RPMI8226 (cell line): ENCODE measurements at regions not wholly inside any gene's neighbourhood (a gene's known extent, or its start where the extent isn't known, plus 50 kb on each side); places are given as distances from the start of the nearest gene placed in this dataset.

Experiments
- DNase-seq: peaks from one replicate; pipeline ENCODE4 v3.0.0-alpha.2; 2015

DNA sequence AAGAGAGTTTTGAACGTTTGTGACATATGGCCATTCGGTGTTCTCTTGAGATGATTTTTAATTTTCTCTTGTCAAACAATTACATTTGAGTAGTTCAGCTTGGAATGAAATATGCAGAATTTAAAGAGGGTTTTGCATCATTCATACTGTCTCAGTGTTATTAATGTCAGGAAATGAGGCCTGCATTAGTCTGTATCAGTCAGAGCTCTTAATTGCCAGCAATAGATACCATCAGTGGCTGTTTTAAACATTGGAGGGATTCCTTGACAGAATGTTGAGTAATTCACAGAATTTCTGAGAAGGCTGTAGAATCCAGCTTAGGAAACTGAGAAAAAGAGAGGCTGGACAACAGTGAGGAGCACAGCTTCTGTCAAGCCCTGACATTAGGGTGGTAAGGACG is 722.0 kb downstream of the NR2F2 start:
- no peak for DNase-seq

DNA sequence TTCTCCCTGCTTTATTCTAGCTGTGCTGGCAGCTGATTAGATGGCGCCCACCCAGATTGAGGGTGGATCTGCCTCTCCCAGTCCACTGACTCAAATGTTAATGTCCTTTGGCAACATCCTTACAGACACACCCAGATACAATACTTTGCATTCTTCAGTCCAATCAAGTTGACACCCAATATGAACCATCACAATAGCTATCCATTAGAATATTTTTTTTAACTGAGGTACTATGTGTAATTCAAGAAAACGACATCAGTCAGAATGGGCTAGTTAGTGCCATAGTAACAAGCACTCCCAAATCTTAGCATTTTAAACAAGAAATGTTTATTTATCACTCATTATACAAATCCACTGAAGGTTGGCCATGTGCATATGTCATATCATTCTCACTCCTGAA is 723.1 kb downstream of the NR2F2 start:
- DNase-seq, result no peak

DNA sequence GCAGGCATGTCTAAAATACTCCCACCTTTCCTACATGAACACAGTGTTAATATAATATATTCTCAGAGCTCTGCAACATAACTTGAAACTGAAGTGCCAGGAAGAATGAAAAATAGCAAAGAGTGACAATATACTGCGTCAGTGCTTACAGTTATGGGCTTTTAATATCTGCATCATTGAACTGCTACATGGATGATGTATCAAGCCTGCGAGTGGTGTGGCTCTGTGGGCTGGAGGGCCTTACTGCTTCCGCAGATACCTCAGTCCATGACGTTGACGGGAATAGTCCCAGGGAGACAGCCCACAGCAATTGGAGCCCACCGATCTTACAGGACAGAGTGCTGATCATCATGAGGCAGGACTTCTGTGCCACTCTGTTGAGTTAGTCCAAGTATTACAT is 727.0 kb downstream of the NR2F2 start:
- DNase-seq, result no peak

DNA sequence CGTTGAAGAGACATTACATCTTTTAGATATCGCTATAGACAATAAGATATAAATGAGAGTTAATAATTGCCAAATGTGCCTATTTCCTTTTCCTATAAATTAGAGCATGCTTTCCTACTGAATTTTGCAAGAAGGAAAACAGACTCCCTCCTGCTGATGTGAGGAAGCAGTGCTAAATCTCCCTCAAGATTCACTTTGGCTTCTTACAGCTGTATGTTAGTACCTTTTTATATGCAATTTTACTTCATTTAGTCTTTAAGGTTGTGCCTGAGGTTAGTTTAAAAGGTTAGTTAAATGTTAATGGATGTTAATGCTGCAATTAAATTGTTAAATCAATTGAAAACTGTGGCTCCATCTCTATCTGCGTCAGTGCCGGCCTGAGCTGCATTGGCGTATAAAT is 728.8 kb downstream of the NR2F2 start:
- DNase-seq, result no peak

DNA sequence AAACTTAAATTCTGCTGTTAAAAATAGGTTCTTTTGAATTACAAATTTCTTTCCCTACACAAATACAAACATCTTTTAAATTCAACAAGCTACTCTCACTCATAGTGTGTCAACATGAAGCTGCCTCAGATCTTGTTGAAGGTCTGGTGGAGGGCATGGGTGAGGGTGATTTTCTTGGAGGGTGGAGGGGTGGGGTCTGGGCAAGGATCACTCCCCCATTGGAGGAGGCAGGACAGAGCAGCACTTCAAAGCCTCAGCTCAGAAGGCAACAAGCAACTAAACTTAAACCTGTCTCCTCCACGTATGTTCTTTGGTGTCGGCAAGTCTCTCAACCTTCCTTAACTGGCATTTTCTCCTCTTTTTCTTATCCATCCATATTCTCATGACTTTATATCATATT is 730.9 kb downstream of the NR2F2 start:
- DNase-seq, result no peak

DNA sequence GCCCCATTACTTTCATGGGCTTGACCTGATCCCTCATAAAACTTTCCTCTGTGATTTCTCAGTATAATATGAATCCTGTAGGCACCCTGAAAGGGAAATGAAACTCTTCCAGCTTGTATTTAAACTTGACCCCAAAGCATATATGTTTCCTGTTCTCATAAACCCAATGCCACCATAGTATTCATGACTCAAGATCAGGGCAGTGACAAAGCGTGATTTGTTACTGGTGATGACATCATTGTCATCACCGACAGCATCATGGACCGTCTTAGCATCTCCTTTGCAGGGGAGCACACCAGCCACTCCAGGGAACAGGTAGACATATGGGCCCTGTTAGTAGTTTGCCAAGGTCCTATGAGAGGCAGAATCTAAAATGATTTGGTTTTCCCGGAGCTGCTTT is 741.2 kb downstream of the NR2F2 start:
- DNase-seq, result no peak

DNA sequence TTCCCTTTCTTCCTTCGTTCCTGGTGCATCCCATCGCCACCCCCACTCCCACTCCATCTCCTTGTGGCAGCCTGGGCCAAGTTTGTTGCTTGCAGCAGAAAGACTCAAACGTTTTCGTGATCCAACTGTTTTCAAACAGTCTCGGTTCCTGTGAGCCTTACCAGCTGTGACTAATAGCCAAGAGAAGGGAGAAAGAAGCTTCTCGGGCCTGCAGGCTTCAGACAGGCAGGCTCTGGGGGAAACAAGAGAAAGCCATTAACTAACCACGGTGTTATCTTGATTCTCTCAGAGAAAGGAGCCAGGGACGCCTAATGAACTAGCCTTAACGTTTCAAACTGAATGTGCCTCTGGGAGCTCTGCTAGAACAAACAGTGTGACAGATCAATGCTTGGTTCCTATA is 742.0 kb downstream of the NR2F2 start:
- no peak for DNase-seq

DNA sequence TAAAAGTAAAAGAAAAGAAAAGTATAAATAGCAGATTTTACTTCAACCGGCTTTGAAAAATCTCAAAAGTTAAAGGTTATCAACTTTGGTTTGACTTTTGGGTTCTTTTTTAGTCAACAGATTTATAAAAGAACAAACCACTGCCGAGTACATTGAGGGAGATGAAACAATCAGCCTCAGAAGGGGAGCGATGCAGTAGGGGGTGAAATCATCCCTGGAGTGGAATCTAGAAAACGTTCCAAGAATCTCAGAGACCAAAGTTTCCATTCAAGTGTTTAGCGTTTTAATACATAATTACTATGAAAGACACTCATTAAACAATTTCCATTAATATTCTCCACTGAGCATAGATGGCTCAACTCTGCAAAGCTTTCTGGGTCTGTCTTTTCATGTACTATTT is 745.5 kb downstream of the NR2F2 start:
- no peak for DNase-seq

DNA sequence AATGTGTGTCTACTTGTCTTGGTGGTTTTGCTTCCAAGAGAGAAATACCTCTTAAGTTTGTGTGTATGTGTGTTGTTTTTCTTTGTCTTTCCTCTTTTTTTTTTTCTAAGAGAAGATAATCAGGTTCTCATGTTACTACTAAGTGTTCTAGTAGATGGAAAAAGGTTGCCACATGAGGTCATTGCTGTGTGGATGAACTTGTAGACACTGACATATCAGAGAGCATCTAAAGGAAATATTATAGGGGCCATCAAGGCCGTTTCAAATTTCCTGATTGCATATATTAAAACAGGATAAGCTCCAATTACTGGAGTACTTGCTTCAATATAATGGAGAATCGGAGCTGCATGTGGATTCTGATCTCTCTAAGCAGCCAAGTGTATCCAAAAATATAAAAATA is 747.5 kb downstream of the NR2F2 start:
- DNase-seq, result no peak

DNA sequence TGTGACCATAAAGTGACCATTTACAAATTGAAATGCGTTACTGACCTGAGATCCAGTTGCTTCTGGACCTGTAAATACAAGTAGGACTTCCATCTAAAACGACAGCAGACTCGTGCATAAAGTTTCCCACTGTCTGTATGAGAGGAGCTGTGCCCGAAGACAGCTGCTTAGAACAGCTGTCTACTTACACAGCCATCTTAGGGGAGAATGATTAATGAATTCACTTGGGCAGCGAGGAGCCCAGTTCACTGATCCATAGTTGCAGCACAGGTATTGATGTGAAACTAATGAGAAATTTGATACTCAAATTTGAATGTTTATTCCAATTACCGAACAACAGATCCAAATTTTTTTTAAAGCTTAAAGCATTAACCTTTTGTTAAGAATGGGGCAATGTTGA is 748.1 kb downstream of the NR2F2 start:
- no peak for DNase-seq

DNA sequence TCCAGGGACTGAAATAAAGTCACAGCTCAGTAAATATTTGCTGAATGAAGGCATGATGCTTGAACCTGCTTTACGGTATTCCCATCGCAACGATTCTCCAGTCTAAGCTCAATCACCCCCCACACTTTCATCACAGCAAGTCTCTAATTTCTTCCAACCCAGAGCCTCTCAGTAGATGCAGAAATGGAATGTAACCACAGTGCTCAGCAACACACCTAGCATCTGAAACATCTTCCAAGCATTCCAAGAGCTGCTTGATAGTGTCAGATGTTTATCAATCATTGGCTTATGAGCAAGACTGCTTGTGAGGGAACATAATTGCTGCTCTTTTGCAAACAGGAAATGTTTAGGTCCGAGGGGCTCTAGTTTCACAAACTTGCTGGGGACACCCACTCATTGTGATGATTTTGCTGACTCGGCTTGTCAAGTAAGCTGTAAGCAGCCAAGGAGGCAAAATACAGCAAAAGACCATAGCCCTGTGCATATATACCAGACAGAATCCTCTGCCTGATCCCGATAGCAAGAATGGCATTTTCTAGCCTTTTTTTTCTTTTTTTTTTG is 751.2 kb downstream of the NR2F2 start:
- no peak for DNase-seq

DNA sequence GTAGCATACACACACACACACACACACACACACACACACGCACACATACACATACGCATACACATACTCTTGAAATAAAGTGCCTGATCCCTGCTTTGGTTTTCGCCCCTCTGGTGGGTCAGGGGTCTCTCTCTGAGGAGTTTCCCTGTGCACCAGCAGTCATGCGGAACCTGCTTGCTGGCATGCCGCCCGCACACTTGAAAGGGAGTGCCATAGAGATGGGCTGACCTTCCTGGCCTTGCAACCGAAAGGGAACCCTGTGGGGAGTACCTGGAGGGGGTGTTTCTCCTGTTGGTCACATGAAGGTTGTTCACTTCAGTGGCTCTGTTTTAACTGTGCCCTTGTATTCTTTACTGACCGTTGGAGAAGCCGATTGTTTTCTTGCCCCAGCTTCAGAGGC is 752.3 kb downstream of the NR2F2 start:
- DNase-seq, result no peak

DNA sequence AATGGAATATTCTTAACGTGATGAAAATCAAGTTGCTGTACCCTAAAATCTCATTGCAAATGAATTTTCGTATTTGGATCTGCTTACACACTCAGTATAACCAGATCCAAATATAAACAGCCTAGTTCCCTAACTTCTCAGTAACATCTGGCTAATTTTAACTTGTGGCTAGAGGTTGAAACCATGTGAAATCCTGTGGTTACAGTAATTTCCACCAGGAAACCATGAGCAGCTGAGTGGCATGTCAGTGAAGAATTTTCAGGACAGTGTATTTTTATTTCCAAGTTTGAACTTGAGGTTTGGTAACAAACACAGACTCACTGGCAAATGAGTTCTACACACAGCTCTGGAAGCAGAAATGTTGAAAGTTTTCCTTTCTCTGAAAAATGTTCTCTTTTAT is 754.1 kb downstream of the NR2F2 start:
- DNase-seq, result no peak

DNA sequence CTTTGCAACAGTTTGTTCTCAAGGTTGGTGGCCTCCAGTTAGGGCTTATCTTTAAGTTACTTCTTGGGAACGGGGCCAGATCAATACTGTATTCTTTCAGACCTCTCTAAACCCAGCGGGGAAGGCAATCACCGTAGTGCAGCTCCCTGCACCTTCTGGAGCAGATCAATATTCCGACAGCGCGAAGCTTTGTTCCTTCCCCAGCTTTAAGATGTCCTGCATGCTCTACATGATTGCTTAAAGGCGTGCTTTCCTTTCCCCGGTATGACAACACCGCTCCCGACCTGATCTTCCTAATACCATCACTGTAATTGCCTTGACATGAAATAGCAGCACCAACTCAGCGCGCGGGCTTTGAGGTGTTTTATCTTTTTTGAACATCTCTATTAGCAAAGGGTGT is 755.2 kb downstream of the NR2F2 start:
- DNase-seq, result no peak

DNA sequence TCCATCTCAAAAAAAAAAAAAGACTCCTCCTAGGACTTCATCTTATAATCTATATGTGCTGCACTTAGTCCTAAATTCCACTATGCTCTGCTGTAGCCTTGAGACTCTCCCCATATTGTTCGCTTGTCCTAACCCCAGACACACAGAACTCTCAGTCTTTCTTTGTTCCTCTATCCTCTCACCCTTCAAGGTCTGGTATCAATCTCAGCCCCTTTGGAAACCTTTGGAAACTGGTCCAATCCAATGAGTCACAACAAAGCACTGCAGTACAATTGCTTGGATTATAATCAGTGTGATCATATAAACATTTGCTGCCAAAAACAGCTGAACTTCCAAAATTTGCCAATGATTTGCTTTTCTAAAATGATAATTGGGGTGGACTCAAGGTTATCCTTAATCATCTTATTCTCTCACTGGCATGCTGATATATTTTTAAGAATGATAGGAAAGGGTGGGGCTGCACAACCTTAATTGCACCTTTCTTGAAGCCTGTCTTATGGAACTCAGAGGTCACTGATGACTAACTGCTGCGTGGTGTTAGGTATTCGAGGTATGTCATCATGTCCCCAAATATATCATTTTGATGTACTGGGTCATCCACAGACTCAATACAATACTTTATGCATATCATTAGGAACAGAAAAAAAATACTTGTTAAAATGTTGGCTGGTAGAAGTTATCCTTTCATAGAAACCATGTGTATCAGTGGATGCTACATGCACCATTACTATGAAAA is 756.7 kb downstream of the NR2F2 start:
- no peak for DNase-seq

DNA sequence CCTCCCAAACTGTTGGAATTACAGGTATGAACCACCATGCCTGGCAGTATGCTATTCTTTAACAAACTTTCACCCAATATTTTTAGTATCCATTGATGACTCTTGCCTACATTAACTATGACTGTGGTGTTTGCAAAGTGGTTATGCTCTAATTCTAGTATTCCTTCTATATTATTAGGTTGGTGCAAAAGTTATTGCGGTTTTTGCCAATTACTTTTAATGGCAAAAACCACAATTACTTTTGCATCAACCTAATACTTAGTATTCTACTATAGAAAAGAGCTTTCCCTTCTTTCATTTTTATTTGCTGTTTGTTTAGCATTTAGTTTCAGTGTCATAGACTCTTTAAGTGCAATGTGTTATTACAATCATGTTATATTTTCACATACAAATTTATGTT is 760.6 kb downstream of the NR2F2 start:
- no peak for DNase-seq

DNA sequence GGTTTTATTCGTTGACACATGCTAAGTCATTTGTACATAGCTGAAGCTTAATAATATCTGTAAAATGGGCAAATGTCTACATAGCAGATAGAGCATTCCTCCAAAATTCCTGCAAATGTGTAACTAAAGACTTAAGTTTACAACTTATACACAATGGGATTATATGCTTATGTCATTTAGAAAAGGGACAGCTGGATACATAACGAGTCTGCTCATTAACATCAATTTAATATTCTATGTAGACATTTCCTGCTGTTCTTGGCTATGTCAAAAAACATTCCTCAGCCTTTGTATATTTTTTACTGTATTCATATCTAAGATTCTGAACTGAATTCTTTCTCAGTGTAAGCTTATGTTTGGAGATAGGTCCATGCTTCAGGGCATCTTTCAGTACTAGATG is 762.2 kb downstream of the NR2F2 start:
- DNase-seq, result no peak

DNA sequence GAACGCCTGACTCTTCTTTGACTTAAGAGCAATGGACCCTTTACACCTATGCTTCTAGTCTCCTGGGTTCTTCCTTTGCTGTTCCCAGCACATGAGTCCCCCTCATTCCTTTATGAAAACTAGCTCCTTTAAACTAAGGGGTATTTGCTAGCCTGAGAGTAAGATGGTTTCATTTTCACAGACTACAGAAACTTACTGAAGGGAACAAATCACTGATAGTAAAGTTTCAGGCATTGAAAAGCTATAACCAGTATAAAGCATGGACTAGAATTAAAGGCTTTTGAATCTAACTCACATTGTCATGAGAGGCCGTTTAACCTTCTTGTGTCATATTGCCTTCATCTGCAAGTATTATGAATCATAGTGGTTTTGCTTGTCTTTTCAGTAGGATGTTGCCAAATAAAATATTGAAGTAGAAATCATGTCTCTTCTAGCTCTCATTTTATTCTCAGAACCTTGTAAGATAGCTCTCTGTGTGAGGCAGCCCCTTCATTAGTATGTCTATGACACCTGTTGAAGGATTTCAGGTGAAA is 765.9 kb downstream of the NR2F2 start:
- DNase-seq, result no peak

DNA sequence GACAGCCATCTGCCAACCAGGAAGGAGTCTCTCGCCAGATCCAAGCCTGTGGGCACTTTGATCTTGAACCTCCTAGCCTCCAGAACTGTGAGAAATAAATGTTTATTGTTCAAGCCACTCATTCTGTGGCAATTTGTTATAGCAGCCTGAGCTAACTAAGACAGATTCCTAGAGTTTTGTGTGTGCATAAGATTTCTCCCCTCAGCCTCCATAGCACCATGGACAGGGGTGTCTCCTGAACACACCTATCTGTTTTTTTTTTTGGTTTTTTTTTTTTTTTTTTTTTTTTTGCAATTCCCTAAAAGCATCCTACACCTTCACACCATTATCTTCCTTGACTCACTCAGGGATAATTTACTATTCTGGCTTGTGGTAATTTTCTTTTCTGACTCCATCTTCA is 768.5 kb downstream of the NR2F2 start:
- DNase-seq, result no peak

DNA sequence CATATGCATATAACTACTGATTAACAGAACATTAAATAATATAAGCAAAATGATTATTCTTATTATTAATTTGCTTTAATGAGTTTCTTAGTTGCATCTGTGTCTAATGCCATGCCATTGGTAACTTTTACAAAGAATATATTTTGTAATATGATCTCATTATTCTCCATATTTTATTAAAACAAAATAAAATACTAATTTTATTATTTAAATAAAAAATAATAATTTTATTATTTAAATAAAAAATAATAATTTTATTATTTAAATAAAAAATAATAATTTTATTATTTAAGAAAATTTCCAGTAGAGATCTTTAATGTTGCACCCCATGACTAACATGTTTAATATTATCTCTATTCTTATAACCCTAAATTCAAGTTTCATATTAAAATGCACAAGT is 771.1 kb downstream of the NR2F2 start:
- DNase-seq, result no peak

DNA sequence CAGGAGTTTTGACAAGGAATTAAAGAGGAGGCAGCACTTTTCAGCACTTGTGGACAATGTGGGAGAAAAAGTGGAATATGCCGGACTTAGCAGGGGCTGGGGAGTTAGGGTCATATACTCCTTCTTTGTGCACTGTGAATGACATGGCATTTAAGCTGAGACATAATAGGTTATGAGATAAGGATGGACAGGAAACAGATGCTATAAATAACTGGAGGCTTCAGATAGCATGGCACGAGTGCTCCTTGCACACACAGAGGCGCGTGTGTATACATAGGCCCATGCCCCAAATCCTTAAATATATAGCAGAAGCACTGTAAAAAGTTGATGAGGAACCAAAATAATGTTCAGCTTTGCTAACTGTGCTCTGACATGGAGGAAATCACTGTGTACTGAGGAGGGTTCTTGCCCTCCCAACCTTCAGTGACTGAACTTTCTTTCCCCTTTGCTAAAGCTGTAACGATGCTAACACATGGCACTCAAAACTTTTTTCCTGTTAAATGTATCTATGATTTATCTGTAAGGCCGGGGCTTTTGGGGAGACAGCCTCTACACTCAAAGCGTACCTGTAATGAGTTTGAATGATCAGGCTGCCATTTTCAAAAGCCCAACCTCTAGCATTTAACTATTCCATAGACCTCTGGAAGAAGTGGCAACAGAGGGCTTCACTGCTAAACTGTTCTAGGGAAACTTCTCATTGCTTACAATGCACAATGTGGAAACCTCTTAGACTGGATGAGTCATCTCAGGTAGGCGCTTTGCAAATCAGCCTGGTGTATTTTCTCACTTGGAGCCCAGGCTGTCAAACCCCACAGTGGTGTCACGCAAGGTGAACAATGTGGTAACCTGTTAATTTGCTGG is 784.6 kb downstream of the NR2F2 start:
- DNase-seq, result no peak

DNA sequence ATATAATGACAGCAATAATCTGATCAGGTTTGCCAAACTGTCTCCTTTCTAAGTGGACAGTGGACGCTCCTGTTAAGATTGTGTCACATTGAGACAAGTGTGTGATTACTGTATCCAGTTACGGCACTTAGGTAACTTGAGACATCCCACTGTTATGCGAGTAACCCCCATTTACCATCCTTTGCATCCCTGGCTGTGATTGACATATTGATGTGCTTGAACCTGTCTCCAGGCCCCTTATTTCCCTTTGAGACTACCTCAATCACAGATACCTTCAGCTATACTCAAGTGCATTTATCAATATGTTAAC is 785.2 kb downstream of the NR2F2 start:
- DNase-seq, result no peak

DNA sequence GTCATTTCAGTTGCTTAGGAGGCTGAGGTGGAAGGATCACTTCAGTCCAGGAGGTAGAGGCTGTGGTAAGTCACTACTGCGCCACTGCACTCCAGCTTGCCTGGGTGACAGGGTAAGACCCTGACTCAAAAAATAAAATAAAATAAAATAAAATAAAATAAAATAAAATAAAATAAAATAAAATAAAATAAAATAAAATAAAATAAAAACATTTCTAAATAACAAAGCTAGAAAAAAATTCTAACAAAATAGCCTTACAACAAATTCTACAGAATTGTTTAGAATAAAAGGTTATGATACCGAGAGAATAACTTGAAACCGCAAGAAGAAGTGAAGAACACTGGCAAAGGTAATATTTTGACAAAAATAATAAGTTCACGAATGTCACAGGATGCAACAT is 794.3 kb downstream of the NR2F2 start:
- DNase-seq, result no peak

DNA sequence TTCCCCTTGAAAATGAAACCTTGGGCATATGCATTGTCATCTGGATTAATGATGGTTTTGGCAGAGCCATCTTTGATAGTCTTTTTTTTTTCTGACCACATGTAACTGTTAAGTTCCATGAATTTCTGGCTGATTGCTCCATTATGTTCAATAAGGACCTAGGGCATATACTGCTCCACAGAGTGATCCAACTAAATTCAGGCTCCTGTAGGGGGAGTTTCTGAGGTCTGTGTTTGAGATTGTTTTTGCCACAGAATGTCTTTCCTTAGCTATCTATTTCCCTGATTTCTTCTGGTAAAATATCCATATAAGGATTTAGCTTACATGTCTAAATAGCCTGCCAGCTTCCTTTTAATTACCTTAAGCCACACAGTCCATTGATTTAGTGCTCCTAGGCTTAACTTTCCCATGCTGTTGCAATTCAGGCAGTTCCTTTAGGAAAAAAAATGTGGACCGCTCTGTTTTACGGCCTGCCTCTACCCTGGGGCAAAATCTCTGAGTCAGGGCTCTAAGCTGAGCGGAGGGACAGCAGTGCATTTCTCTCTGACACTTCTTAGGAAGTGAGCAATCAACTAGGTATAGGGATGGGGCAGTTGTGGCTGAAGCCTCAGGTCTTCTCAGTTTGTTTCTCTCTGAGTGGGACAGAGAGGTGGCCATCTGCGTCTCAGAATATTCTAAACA is 796.2 kb downstream of the NR2F2 start:
- DNase-seq, result no peak
